ENCODE measurements at regions not wholly inside any gene's neighbourhood (a gene's known extent, or its start where the extent isn't known, plus 50 kb on each side); places are given as distances from the start of the nearest gene placed in this dataset.
"Not testable (repeated sequence)": the region's sequence is repeated elsewhere in the genome, so short reads cannot be mapped to it uniquely, and the experiment has no call there.

DNA sequence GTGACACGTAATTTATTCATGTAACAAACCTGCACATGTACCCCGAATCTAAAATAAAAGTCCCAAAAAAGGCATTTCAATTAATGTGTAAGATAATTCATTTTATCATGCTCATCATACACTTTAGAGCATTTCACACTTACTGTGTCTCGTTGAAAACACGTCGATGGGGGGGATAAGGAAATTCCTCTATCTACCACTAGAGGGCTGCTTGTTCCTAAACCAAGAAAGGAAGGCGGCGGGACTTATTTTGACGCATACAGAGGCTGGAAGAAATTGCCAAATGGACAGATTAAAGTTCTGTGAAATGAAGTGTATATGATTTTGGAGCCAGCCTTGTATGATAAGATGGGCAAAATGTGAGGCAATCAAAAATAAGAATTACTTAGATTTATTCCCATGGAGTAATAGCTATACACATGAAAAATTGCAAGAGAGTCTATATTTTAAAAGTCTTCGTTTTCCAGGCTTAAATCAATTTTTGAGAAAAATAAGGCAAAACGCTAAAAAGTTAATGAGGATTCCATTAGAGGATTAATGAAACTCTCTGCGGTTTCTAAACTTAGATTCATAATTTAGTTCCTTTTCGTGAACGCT, 346.8 kb downstream of the CNTN3 start:
- H3K4me1 Mint-ChIP-seq (ENCODE audit: low read depth in 2 of 2), result no peaks in the 10 kb centered on the region
- H3K36me3 Mint-ChIP-seq (ENCODE audit: insufficient read depth), result peaks cover 3% of the 10 kb centered on the region
- DNase-seq (no peak), ATAC-seq (replicated peaks) (no peak)
- H3K9me3 Mint-ChIP-seq, result peaks cover 2 to 6% of the 10 kb centered on the region in 2 donors
- no peak overlapping the region for H3K27ac Mint-ChIP-seq
- no peaks in the 10 kb centered on the region for H3K27me3 Mint-ChIP-seq
- no peak overlapping the region for H3K4me3 Mint-ChIP-seq

DNA sequence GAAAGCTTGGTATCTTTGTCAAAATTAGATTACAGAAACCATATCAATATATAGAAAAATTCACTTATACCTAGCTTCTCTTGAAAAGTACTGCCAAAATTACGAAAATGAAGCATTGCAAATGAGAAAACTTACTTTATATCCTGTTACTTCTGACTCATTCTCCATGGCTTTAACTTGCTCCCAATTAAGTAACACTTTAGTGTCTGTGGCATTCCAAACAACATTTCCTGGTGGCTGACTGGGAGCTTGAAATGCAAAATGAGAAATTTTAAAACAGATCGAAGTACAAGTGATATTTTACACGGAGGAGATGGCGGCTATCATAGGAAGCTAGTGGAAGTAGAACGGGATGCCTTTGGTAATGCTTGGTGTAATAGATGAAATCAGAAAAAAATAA, 347.3 kb downstream of the CNTN3 start:
- DNase-seq, result no peak
- Mint-ChIP-seq H3K4me1 (ENCODE audit: low read depth in 2 of 2) (no peaks in the 10 kb centered on the region), H3K4me3 (no peak overlapping the region), H3K9me3 (peaks cover 1 to 2% of the 10 kb centered on the region in 2 donors), H3K36me3 (ENCODE audit: insufficient read depth) (peaks cover 3% of the 10 kb centered on the region), H3K27me3 (no peaks in the 10 kb centered on the region), H3K27ac (no peak overlapping the region)
- no peak for ATAC-seq (replicated peaks)

DNA sequence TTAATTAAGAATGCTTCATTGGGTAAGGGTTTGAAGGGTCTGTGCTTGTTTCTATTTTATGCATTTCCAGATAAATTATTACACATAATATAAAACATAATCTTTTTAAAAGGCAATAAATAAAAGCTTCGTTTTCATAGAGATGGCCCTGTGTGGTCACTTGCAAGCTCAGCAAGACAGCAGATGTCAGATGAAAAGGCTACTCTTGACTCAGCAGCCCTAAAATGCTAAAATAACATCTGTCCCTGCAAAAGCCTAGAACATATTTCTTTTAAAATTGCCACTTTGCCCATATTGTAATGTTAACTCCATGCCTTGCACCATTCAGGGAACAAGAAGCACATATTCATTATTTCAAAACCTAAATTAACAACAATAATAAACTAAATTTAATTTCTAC, 349.4 kb downstream of the CNTN3 start:
- peaks cover 0 to 2% of the 10 kb centered on the region in 2 donors for H3K9me3 Mint-ChIP-seq
- H3K4me3 Mint-ChIP-seq, result no peak overlapping the region
- DNase-seq (no peak), ATAC-seq (replicated peaks) (no peak)
- H3K27me3 Mint-ChIP-seq, result no peaks in the 10 kb centered on the region
- peaks cover 3% of the 10 kb centered on the region for H3K36me3 Mint-ChIP-seq (ENCODE audit: insufficient read depth)
- H3K27ac Mint-ChIP-seq, result no peak overlapping the region
- no peaks in the 10 kb centered on the region for H3K4me1 Mint-ChIP-seq (ENCODE audit: low read depth in 2 of 2)

DNA sequence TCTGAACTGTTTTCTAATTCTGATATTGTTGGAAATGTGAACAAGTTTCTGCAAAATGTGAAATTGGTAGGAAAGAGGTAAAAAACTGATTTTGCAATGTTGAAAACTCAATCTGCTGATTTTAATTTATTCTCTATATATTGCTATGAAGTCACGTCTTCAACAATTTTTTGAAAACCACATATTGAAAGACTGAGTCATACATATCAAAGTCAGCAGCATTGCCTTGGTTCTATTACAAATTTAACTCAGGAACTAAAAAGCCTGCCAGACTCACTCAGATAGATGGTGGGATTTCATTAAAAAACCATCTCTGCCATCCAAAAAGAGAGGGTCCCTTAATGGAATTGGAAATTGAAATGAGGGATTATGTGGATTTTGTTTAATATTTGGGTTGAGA, 351.4 kb downstream of the CNTN3 start:
- H3K36me3 Mint-ChIP-seq (ENCODE audit: insufficient read depth), result peaks cover 3% of the 10 kb centered on the region
- no peaks in the 10 kb centered on the region for H3K27me3 Mint-ChIP-seq
- no peak overlapping the region for H3K4me3 Mint-ChIP-seq
- H3K27ac Mint-ChIP-seq, result no peak overlapping the region
- H3K9me3 Mint-ChIP-seq, result peaks cover 2 to 3% of the 10 kb centered on the region in 2 donors
- ATAC-seq (replicated peaks) (no peak), DNase-seq (no peak)
- H3K4me1 Mint-ChIP-seq (ENCODE audit: low read depth in 2 of 2), result no peaks in the 10 kb centered on the region

DNA sequence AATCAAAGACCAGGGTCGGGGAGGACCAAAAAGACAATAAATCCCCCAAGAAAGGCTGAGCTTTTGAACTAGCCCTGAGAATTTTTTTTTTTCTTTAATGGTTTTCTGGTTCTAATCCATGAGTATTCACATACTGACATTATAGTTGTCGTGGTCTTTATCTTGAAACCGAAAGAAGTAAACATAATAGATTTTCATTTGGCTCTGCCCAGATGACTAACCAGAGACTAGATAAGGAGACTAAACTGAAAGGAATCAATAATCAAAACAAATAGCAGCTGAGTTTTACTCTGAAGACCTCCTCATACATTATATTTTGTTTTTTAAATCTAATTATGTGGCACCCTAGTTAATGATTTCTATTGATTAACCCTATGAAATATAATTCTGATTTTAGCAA, 381.4 kb downstream of the CNTN3 start:
- Mint-ChIP-seq H3K36me3 (ENCODE audit: insufficient read depth) (no peaks in the 10 kb centered on the region), H3K27ac (no peak overlapping the region), H3K27me3 (no peaks in the 10 kb centered on the region), H3K4me1 (ENCODE audit: low read depth in 2 of 2) (no peaks in the 10 kb centered on the region), H3K4me3 (no peak overlapping the region), H3K9me3 (peaks cover 8 to 11% of the 10 kb centered on the region in 2 donors)
- ATAC-seq (replicated peaks), result no peak
- no peak for DNase-seq

DNA sequence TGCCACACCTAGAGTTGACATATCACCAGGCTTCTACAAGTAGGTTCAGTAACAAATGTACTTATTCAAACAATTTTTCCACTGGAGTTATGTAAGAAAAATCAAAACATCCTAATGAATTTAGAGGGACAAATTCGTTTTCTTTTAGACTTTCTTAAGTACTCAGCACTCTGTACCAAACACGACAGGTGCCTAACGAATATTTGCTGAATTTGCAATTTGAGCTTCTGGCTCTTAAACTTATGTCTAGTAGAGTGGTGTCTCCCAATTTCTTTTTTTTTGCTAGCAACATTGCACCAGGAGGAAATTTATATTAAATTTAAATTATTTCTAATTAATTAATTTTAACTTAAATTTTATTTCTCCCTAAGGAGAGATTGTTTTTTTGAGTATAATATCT, 397.0 kb downstream of the CNTN3 start:
- Mint-ChIP-seq H3K4me3 (no peak overlapping the region), H3K4me1 (ENCODE audit: low read depth in 2 of 2) (no peaks in the 10 kb centered on the region), H3K27ac (no peak overlapping the region), H3K9me3 (peaks cover 12 to 13% of the 10 kb centered on the region in 2 donors), H3K36me3 (ENCODE audit: insufficient read depth) (no peaks in the 10 kb centered on the region), H3K27me3 (no peaks in the 10 kb centered on the region)
- ATAC-seq (replicated peaks) (no peak), DNase-seq (no peak)

- ATAC-seq (replicated peaks) (no peak), DNase-seq (no peak)
- Mint-ChIP-seq H3K36me3 (ENCODE audit: insufficient read depth) (no peaks in the 10 kb centered on the region), H3K9me3 (peaks cover 13 to 19% of the 10 kb centered on the region in 2 donors), H3K27me3 (no peaks in the 10 kb centered on the region), H3K4me1 (ENCODE audit: low read depth in 2 of 2) (no peaks in the 10 kb centered on the region), H3K27ac (no peak overlapping the region), H3K4me3 (no peak overlapping the region)
Observed at GRCh38 chr3:74214286-74214685, 400.2 kb downstream of the CNTN3 start.

DNA sequence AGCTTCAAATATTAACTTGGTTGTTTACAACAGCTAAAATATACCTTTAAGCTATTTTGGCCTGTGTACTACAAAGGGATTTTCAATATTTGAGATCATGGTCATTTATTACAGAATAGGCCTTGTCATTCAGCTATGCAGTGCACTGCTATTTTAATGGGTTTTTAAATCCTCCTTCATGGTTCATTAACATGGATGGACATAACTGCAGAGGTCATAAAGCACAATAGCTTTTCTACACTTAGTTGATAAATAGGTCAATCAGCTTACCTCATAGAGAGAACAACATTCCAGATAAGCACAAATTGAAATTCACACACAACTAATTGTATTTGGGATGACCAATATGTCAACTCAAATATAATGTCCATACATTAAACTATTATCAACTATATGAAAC, 403.7 kb downstream of the CNTN3 start:
- DNase-seq (no peak), ATAC-seq (replicated peaks) (no peak)
- Mint-ChIP-seq H3K27me3 (no peaks in the 10 kb centered on the region), H3K9me3 (peaks cover 14 to 19% of the 10 kb centered on the region in 2 donors), H3K36me3 (ENCODE audit: insufficient read depth) (no peaks in the 10 kb centered on the region), H3K4me3 (no peak overlapping the region), H3K4me1 (ENCODE audit: low read depth in 2 of 2) (no peaks in the 10 kb centered on the region), H3K27ac (no peak overlapping the region)

- Mint-ChIP-seq H3K36me3 (ENCODE audit: insufficient read depth) (no peaks in the 10 kb centered on the region), H3K4me1 (ENCODE audit: low read depth in 2 of 2) (no peaks in the 10 kb centered on the region), H3K27me3 (no peaks in the 10 kb centered on the region), H3K9me3 (peaks cover 5 to 14% of the 10 kb centered on the region in 2 donors), H3K27ac (no peak overlapping the region), H3K4me3 (no peak overlapping the region)
- DNase-seq (no peak), ATAC-seq (replicated peaks) (no peak)
Observed at GRCh38 chr3:74200952-74201351, 413.5 kb downstream of the CNTN3 start.

GRCh38 chr3:74178664-74179063, 435.8 kb downstream of the CNTN3 start:
- DNase-seq; H3K27ac Mint-ChIP-seq; H3K4me3 Mint-ChIP-seq; H3K4me1 Mint-ChIP-seq (ENCODE audit: low read depth in 2 of 2); ATAC-seq (replicated peaks); H3K36me3 Mint-ChIP-seq (ENCODE audit: insufficient read depth); H3K27me3 Mint-ChIP-seq: not testable (repeated sequence)
- H3K9me3 Mint-ChIP-seq, result peaks cover 11 to 40% of the 10 kb centered on the region in 2 donors

DNA sequence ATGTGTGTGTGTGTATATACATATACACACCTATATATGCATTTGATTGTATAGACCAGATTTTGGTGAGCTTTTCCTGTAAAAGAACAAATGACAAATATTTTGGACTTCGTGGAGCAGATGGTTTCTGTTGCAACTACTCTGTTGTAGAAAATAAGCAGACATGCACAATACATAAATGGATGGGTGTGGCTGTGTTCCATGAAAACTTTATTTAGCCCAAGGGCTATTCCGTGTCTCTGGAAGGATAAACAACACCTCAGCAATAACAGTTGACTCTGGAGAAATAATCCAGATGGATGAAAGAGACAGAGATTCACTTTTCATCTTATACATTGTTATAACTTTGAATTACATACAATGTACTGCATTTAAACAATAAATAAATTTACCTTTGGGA, 441.4 kb downstream of the CNTN3 start:
- H3K4me1 Mint-ChIP-seq (ENCODE audit: low read depth in 2 of 2), result no peaks in the 10 kb centered on the region

GRCh38 chr3:74167926-74168325, 446.5 kb downstream of the CNTN3 start:
- Mint-ChIP-seq H3K4me3 (no peak overlapping the region), H3K4me1 (ENCODE audit: low read depth in 2 of 2) (no peaks in the 10 kb centered on the region), H3K27me3 (no peaks in the 10 kb centered on the region), H3K27ac (no peak overlapping the region), H3K9me3 (peaks cover 4 to 7% of the 10 kb centered on the region in 2 donors), H3K36me3 (ENCODE audit: insufficient read depth) (no peaks in the 10 kb centered on the region)
- DNase-seq, result no peak
- no peak for ATAC-seq (replicated peaks)

More for the DNA sequence above, 441.4 kb downstream of the CNTN3 start:
- Mint-ChIP-seq H3K4me3 (no peak overlapping the region), H3K27ac (no peak overlapping the region), H3K9me3 (peaks cover 6 to 12% of the 10 kb centered on the region in 2 donors), H3K36me3 (ENCODE audit: insufficient read depth) (no peaks in the 10 kb centered on the region), H3K27me3 (no peaks in the 10 kb centered on the region)
- ATAC-seq (replicated peaks), result no peak
- DNase-seq, result no peak

GRCh38 chr3:74165211-74165610, 449.2 kb downstream of the CNTN3 start:
- Mint-ChIP-seq H3K9me3 (peaks cover 11 to 24% of the 10 kb centered on the region in 2 donors), H3K27ac (no peak overlapping the region), H3K4me1 (ENCODE audit: low read depth in 2 of 2) (no peaks in the 10 kb centered on the region), H3K27me3 (no peaks in the 10 kb centered on the region), H3K4me3 (no peak overlapping the region), H3K36me3 (ENCODE audit: insufficient read depth) (no peaks in the 10 kb centered on the region)
- DNase-seq (no peak), ATAC-seq (replicated peaks) (no peak)

- no peak overlapping the region for H3K27ac Mint-ChIP-seq
- H3K36me3 Mint-ChIP-seq (ENCODE audit: insufficient read depth), result no peaks in the 10 kb centered on the region
- H3K27me3 Mint-ChIP-seq, result no peaks in the 10 kb centered on the region
- peaks cover 10 to 27% of the 10 kb centered on the region in 2 donors for H3K9me3 Mint-ChIP-seq
- DNase-seq (no peak), ATAC-seq (replicated peaks) (no peak)
- no peaks in the 10 kb centered on the region for H3K4me1 Mint-ChIP-seq (ENCODE audit: low read depth in 2 of 2)
- H3K4me3 Mint-ChIP-seq, result no peak overlapping the region
Observed at GRCh38 chr3:74149466-74149865, 465.0 kb downstream of the CNTN3 start.

- no peaks in the 10 kb centered on the region for H3K27me3 Mint-ChIP-seq
- H3K27ac Mint-ChIP-seq, result no peak overlapping the region
- no peaks in the 10 kb centered on the region for H3K36me3 Mint-ChIP-seq (ENCODE audit: insufficient read depth)
- H3K4me3 Mint-ChIP-seq, result no peak overlapping the region
- DNase-seq (no peak), ATAC-seq (replicated peaks) (no peak)
- no peaks in the 10 kb centered on the region for H3K4me1 Mint-ChIP-seq (ENCODE audit: low read depth in 2 of 2)
- peaks cover 9 to 25% of the 10 kb centered on the region in 2 donors for H3K9me3 Mint-ChIP-seq
Observed at GRCh38 chr3:74145277-74145676, 469.2 kb downstream of the CNTN3 start.

All from effector memory CD8-positive, alpha-beta T cell (primary cell).